ENCODE measurements at regions not wholly inside any gene's neighbourhood (a gene's known extent, or its start where the extent isn't known, plus 50 kb on each side); places are given as distances from the start of the nearest gene placed in this dataset.
A peak's percentile ranks its signal among the peaks of the same experiment; 100 is the strongest.

- no peak for DNase-seq
Observed at GRCh38 chr15:96756146-96756545, 425.6 kb downstream of the NR2F2 start.

DNA sequence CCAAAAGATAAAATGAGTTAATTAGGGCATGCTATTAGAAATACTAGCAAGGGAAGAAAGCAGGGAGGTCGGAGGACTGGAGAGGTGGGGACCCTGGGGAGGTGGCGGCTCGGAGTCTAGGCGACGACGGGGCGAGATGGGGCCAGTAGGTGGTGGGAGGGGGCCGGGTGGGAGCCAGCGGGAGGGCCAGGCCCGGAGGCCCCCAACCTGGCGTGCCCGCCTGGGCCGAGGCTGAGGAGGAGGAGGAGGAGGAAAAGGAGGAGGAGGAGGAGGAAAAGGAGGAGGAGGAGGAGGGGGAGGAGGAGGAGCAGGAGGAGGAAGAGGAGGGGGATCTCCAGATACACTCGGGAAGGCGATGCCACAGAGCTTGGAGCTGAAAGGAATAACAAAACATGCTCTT, 426.2 kb downstream of the NR2F2 start:
- no peak for DNase-seq

DNA sequence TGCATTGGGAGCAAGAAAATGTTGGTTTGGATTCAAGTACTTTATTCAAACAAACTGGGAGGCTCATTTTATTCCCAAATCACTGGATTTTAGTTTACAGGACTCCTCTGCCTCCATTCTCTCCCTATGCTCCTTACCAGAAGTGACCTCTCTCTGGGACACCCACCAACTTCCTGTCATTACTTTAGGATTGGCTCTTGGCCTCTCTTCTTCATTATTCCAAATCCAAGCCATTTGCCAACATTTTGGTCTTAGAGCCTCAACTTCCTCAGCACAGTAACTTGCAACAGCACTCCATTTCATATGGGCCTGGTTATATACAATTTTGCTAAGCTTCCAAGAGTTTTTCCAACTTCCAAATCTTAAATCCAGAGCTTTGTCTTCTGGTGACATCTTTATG, 432.1 kb downstream of the NR2F2 start:
- no peak for DNase-seq

GRCh38 chr15:96764501-96764900, 434.0 kb downstream of the NR2F2 start:
- no peak for DNase-seq

DNA sequence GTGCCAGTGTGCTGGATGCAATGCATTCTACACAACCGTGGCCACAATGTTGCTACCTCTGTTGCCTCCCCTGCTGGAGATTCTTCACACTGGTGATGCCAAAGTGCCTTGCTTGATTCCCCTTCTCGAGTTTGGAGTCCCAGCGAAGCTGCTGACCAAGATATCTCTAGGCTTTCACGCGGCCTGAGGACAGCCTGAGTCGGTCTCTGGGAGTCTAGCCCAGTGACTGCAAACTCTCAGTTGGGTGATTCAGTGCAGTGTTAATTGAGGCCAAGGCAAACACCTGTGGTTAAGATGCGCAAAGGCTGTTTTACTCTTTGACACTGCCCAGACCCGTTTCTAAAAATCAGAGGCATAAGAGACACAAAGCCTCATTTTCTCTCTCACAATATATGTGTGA, 434.4 kb downstream of the NR2F2 start:
- DNase-seq, result no peak

DNA sequence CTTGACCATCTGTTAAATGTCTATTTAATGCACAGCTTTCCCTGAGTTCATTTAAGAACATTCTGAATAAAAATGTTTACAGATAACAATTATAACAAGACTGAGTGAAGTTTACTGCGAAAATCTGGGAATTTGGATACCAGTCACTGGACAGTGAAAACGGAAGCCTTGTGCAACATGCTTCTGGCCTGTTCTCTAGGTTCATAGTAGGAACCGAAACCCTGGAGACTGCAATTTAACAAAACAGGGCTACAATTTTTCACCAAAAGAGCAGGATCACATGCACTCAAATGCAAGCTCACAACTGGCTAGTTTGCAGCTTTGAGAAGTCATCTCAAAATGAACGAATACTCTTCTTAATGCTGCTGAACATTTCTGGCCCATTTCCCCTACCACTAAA, 435.9 kb downstream of the NR2F2 start:
- DNase-seq, result no peak

DNA sequence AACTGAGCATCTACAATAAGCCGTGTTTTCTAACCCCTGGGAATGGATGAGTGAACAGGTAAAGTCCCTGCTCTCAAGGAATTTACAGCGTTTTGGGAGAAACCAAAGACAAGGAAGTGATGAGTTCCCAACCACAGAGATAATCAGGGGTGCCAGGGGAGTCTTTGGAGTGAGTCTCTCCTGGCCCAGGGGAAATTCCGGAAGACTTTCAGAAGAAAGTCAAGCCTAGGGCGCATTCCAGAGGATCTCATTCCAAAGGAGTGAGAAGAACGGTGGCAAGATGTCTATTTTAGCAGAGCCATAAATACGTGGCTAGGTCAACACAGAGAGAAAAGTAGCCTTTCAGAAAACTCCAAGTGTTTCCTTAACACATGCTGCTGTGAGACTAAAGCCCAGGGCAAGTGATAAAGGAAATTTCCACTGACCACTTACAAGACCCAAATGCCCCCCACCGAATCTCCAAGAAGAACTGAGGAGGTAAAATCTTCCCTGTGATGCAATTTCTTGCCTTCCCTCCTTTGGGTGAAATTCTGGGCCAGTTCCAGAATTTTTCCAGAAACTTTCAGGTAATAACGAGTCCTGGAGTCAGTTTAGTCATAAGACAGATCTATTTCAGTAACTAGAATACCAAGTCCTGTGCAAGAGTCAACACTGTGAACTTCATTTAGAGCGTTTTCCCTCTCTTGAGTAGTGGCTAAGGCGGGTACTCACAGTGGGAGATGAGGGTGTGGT, 437.4 kb downstream of the NR2F2 start:
- no peak for DNase-seq

DNA sequence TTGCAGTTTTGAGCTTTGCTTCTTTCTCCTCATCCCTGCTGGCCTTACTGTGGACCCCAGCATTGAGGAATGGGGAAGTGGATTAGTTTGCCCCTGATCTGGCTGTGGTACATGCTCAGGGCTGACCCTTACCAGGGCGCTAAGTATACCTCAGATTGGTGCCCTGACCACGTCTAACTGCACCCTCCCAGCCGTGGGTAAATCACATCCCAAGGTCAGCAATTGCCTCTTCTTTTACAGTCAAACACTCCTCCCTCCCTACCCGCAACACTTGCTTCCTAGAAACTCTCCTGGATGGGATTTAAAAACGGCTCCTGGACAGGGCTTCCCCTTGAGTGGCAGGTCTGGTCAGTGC, 437.9 kb downstream of the NR2F2 start:
- DNase-seq, result no peak

DNA sequence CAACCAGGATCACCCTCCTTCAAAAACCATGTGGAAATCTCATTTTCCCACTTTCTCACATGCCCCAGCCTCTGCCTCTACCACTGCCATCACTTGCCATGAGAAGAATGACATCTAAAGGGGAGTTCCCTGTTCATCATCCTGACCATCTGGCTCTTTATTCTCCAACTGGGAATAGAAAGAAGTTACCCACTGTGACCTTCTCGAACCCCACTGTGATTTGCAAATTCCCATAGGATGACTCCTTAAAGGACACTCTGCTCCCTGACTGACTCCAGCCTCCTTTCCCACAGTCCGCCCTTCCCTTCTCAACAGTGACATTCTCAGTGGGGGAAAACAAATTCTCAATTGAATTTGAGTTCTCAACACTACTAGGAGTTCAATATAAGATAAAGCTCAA, 440.5 kb downstream of the NR2F2 start:
- DNase-seq, result peak; percentile 1

DNA sequence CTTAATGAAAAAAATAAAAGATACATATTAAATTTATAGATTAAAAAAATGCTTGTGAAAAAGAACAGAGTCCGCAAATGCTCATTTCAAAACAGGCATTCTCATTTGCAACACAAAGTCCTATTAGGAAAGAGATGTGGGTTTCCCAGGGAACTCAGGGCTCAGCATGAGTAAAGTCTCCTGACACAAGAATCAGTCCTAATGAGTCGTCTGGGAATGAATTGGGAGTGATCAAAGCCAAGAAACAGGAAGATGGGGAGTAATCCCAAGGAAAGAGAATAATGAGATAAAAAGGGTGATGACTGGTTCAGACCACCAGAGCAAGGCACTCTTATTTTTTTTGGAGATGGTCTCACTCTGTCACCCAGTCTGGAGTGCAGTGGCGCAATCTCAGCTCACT, 443.7 kb downstream of the NR2F2 start:
- DNase-seq, result no peak

DNA sequence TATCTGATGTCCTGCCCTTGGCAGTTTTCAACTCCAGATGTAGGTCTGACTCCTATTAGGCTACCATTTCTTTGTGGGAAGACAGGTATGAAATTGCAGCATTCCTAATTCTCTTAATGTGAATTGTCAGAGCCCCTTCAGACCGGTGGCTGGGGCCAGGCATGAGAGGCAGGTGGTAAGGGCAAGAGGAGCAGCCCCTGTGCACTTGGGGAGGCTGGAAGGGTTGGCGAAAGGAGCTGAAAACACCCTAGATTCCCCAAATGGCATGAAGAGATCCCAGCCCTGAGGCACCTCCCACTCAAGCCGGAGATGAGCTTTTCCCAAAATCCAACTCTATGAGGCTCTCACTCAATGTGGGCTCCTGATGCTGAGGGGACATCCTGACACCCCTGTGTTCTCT, 453.2 kb downstream of the NR2F2 start:
- DNase-seq, result no peak

GRCh38 chr15:96790004-96790403, 459.5 kb downstream of the NR2F2 start:
- DNase-seq, result no peak

GRCh38 chr15:96792216-96792615, 461.7 kb downstream of the NR2F2 start:
- no peak for DNase-seq

- DNase-seq, result no peak
Observed at GRCh38 chr15:96796841-96797240, 466.3 kb downstream of the NR2F2 start.

DNA sequence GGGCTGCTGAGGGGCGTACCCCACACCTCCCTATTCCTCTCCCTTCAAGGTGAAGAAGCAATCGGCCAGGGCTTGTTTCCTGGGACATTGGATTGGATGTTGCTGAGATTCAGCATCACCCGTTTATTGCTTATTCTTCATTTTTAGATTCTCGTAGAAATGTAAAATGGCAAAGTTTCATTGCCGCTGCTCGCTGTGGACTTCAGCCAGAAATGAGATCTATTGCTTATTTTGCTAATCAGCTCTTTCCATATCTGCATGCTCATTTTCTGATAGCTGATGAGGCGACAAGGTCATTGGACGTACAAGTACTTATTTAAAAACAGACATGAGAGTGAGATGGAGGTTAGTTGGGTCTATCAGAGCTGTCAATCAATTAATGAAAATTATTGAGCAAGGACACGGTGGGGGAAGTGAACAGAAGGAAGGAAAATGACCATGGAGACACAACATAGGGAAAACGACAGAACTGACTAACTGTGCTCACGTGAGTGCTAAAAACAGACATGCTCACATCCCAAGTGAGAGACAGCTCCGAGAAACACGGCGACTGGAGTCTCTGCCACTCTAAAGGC, 471.2 kb downstream of the NR2F2 start:
- no peak for DNase-seq

DNA sequence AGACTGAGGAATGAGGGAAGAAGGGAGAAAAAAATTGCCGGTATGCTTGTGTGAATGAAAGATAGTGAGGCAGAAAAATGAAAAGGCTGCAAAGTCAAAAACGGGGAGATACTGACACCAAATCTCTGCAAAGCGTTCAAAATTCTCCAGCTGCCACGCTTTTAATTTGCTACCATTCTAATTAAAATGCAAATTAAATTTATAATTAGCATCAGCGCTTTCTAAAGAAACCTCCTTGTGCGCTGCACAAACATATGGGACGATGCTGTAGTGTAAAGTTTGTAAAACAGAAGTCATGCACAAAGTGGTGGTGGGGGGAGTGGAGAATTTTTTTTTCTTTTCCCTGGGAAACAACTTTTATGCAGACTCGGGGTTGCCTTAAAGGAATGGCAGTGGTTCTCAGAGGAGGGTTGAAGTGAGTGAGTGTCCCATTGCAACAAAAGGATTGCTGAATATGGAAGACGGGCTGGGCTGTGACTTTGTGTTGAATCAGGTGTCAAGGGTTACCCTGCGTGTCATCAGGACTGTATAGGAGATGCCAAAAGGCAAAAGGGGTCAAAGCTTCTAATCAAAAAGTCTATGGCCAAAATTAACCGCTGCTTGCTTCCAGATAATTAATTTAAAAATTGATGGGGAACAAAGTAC, 472.2 kb downstream of the NR2F2 start:
- no peak for DNase-seq

GRCh38 chr15:96804754-96805153, 474.3 kb downstream of the NR2F2 start:
- peak; percentile 37 for DNase-seq

DNA sequence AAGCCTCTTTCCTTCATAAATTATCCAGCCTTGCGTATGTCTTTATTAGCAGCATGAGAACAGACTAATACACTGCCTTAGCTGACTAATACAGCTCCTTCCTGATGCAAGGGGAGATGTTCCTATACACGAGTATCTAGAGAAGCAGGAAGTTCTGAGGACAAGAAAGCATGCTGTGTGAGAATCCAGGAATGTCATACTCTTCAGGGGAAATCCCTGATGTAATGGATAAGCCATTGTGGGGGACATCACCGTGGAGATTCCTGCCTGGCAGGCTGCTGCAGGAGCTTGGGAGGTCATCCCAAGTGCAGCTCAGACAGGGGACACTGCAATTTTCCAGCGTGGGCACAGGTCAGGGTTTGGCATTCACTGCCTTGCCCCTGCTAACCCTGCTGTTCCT, 476.9 kb downstream of the NR2F2 start:
- DNase-seq, result no peak

GRCh38 chr15:96817900-96818299, 487.4 kb downstream of the NR2F2 start:
- DNase-seq, result no peak

GRCh38 chr15:96818861-96819260, 488.4 kb downstream of the NR2F2 start:
- peak; percentile 4 for DNase-seq

- DNase-seq, result no peak
Observed at GRCh38 chr15:96827981-96828380, 497.5 kb downstream of the NR2F2 start.

- DNase-seq, result no peak
Observed at GRCh38 chr15:96837241-96837970, 506.9 kb downstream of the NR2F2 start.

DNA sequence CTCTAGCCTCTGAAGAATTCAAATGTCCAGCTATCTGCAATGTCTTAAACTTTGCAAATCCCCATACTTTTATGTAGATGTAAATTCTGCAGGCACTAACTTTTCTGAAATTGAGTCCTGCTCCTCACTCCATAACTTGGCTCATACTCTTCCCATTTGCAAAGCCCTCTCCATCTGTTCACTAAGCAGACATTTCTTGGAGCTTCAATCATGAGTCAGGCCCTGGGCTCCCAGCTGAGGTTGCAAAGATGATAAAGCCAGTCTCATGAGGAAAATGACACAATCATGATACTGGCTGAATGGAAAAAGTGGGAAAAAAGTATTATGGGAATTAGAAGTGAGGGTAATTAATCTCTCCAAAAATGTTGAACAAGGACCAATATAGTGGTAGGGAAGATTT, 507.6 kb downstream of the NR2F2 start:
- DNase-seq, result no peak
